Pulmonary artery endothelial cell (primary cell): ENCODE measurements at regions not wholly inside any gene's neighbourhood (a gene's known extent, or its start where the extent isn't known, plus 50 kb on each side); places are given as distances from the start of the nearest gene placed in this dataset.

Experiments
- DNase-seq: peaks from one replicate; pipeline ENCODE4 v3.0.0-alpha.2; 2011; ENCODE audit warnings: low read depth, low spot score

DNA sequence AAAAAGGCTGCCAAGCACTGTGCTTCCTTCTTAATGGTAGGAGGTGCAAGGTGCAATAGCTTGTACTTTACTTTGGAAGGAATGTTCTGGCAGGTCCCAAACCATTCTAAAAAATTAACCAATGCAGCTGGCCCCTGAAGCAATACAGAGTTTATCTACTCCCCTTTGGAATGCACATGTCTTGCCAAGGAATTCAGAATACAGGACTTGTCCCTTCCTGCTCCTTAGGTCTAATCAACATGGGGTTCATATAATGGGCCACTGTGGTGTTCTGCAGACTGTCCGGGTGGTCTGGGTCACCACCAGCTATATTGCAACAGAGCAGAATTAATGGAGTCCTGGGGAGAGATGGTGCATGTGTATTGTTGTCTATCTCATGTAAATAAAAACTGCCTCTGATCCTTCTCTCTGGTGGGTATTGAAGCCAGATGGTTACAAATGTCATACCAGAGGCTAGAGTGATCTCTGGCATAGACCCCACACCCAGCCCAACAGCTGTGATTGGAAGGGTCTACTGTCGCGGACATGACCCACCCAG, 112.8 kb downstream of the RIPK4 start:
- DNase-seq = peak; percentile 11

DNA sequence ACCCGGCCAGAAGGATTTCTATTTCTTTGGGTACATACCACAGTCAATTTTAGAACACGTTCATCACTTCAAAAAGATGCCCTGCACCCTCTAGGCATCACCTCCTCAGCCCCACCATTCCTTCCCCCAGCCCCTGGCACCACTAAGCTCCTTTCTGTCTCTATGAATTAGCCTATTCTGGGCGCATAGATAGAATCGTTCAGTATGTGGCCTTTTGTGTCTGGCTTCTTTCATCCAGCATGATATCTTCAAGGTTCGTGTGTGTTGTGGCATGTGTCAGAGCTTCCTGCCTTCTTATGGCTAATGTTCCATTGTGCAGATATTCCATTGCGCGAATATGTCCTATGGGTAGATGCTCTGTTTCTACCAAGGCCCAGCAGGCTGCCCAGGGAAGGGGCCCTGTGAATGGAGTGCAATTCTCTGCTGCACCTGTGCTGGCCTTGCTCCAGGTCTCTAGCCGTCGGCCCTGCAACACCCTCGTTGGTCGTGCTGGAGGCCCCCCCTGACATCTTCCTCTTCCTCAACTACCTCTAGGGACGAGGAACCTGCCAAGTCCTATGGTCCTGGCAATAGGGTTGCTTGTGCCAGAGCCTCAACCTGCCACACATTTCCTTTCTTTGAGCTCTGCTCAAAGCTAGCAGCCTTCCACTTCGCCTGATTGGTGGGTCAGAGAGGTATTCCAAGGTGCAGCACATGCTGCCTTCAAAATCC, 113.5 kb downstream of the RIPK4 start:
- DNase-seq = no peak

- DNase-seq = no peak
Measured at GRCh38 chr21:41651830-41652229, 115.0 kb downstream of the RIPK4 start.

DNA sequence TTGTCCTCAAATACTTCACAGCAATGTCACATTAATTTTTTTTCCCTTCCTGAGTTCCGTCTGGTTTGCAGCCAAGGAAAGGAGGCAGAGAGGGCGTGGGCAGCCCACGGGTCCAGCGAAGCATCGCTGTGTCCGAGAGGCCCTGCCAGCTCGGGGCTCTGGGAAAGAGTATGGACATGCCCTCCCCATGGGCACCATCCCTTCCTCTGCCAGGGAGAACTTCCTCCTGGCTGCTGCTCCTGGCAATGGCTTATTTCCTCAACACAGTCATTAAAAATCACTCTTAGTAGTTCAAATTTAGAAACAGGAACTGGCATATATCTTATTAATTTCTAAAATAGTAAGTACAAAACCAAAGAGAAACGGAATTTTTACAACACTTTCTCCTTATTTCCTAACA, 115.4 kb downstream of the RIPK4 start:
- no peak for DNase-seq

- DNase-seq = no peak
Measured at GRCh38 chr21:41650526-41651145, 116.2 kb downstream of the RIPK4 start.

DNA sequence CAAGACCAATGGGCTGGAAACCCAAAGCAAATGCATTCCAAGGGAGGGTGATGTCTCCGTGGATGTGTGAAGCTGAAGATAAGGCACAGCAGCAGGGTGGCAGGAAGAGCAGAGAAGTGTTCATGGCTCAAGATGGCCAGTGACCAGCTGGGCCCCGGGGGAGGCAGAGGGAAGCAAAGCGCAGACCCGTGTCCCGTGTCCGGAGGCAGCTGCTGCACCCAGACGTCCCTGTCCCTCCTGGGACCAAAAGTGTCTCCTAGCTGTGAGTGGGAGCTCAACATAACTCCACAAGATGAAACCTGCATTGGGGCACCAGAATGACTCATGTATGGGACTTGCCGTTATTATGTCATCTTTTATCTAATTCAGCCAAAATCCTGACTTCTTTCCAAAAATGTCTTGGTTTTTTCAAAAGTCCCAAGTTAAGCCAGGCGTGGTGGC, 118.2 kb downstream of the RIPK4 start:
- no peak for DNase-seq

- no peak for DNase-seq
Measured at GRCh38 chr21:41647806-41648561, 118.9 kb downstream of the RIPK4 start.

DNA sequence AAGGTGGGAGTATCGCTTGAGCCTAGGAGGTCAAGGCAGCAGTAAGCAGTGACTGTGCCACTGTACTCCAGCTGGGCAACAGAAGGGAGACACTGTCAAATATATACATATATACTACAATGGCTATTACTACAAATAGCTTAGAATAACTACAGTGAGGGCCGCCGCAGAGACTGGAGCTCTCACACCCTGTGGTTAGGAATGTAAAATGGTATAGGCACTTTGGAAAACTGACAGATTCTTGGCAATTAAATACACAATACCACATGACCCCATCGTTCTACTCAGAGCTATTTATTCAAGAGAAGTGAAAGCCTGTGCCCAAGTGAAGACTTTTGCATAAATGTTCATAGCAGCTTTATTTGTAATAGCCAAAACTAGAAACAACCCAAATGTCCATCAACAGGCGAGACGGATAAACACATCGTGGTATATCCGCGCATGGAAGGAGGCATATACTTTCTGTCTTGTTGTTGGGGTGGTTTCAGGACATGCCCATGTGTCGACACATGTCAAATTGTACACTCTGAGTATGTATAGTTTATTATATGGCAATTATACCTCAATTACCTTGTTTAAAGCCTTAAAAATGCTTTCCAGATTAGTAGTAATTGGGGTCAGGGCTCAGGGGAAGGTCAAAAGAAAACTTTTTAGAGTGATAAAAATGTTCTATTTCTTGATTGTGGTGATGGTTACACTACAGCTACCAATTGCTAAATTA, 123.4 kb downstream of the RIPK4 start:
- DNase-seq = no peak

DNA sequence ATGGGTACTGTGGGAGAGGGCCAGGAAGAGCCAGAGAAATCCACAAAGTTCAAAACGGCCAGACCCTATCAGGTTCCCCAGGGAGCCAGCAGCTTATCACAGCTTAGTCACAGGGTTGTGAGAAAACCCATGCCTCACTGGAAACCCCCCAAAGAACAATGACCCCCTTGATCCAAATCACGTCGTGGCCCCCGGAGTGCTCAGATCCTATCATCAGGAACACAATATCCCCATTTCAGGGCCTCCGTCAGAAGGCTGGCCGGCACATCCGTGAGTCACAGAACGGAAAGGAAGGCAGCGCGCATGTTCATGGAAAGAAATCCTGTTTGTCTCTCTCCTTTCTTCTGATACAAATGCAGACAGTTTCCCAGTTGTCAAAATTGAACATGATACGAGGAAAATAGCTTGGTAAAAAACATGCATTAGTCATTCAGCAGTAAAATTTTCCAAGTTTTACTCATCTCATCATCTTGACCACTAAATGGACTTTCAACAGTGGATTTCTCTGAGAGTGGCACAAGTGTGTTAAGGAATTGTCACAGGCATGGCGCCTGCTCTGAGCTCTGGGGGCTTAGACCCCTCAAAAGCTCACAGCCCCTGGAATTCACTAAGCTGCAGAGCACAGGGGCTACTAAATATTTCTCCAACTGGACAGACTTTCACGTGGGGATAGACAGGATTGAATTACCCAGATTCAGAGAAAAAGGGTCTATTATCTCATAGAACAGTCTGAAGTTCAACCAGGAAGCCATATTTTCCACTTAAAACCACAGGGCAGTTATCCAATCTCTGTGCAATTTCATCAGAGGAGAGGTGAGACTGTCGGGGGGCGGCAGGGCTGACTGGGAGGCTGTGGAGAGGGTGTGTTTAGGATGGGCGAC, 124.8 kb downstream of the RIPK4 start:
- DNase-seq = peak; percentile 62

DNA sequence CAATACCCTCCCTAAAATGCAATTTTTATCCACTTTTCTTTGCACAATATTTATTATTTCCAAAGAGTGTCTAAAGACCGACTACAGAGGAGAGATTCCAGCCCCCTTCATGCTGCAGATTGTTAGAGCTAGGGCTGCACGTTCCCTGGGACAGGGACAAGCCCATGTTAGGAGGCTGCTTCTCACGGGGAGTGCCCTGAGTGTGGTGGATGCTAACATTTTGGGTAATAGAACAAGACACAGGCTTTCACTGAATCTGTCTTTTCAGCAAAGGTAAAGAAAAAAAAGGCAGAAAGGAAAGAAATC, 125.4 kb downstream of the RIPK4 start:
- no peak for DNase-seq

- DNase-seq = no peak
Measured at GRCh38 chr21:41640748-41641509, 125.9 kb downstream of the RIPK4 start.

GRCh38 chr21:41639766-41640165, 127.1 kb downstream of the RIPK4 start:
- no peak for DNase-seq

DNA sequence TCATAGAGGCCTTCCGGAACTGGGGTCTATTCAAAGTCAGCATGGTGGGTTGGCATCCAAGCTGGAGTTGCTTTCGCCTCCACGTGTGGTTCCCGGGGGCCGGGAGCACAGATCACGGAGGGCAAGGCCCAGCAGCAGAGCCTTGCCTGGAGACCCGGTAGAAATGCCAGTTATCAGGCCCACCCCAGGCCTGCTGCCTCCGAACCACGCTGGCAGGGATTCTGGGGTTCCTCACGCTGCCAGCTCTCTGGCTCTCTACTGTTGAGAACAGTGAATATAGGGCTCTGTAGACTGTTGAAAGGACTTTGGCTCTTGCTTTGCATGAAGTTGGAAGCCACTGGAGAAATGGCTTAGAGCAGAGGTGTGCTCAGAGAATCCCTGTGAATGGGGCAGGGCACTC, 127.5 kb downstream of the RIPK4 start:
- no peak for DNase-seq

DNA sequence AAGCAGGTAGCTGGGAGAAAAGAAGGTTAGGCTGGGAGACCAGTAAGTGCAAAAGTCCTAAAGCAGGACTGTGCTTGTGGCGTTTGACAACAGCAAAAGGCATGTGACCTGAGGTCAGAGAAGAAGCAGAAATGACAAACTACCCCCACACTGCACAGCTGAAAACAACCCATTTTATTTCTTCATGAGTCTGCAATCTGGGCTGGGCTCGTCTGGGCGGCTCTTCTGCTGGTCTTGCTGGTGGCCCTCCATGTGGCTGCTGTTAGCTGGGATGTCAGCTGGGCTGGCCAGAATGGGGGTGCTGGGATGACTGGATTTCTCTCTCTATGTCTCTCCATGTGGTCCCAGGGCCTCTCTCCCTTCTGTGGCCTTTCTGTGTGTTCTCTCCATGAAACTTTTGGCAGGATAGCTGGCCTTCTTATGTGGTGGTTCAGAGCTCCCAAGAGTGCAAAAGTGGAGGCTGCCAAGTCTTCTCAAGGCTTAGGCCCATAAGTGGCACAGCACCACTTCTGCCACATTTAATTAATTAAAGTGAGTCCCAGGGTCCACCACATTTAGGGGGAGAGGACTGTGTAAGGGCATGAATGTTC, 128.6 kb downstream of the RIPK4 start:
- no peak for DNase-seq

DNA sequence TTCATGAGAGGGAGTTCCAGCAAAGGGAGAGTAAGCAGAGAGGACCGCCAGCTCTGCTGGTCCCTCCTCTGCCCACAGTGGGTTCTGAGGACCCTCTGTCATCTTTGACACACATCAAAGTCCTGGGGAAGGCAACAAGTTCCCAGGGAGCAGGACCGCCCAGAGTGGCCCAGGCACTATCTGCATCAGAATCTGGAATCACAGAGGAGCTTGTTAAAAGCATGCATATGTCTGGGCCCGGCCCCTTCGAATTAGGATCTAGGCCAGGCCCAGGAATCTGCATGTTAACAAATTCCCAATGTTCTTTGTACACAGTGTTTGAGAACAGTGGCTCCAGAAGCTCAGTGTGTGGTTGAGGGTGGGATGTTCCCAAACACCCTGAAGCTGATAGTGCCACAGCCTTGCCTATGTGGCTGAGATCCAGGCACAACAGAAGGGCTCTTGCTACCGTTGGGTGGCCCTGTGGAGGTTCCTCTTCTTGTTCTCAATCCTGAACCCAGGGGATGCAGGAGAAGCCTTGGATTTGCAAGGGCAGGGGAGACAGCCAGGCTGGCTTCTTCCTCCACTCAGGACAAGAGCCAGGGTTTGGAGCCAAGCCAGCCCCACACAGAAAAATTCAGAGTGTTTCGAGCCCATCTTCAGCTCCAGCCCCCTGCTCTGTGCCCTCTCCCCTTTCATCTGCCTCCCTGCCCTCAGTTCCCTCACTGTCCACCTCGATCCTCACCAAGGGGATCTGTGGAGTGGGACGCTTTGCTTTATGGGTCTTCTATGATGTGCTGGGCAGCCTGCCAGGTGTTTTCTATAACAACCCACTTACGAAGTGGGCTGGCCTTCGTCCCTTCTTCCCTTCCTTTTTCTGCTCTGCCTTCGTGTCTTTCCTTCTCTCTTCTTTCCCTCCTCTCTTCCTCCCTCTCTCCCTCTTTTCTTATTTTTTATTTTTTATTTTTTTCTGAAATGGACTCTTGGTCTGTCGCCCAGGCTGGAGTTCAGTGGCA, 129.0 kb upstream of the TMPRSS2 start:
- no peak for DNase-seq

DNA sequence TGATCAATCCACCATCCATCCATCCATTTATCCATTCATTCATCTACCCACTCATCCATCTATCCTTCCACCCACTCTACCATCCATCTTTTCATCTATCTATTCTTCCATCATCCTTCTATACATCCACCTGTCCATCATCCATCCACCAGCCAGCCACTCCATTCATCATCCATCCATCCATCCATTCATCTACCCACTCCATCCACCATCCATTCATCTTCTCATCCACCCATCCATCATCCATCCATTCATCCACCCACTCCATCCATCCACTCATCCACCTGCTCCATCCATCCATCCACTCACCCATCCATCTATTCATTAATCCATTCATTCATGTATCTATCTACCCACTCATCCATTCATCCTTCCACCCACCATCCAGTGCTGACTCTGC, 127.9 kb upstream of the TMPRSS2 start:
- DNase-seq = no peak

DNA sequence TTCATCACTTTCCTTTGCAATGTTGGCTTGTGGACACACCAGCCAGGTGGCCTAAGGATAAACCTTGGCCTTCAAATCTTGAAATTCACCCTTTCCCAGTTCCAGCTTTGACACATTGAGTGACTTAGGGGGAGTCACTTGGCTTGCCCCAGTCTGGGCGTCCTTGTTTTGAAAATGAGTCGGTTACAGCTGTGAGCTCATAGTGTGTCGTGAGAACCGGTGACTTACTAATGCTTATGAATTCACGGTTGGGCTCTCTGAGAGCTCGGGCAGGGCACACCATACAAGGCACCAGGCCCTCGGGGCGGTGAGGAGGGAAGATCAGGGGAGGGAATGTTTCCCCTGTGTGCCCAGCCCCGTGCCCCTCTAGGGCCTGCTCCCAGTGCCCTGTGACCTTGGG, 126.9 kb upstream of the TMPRSS2 start:
- no peak for DNase-seq

DNA sequence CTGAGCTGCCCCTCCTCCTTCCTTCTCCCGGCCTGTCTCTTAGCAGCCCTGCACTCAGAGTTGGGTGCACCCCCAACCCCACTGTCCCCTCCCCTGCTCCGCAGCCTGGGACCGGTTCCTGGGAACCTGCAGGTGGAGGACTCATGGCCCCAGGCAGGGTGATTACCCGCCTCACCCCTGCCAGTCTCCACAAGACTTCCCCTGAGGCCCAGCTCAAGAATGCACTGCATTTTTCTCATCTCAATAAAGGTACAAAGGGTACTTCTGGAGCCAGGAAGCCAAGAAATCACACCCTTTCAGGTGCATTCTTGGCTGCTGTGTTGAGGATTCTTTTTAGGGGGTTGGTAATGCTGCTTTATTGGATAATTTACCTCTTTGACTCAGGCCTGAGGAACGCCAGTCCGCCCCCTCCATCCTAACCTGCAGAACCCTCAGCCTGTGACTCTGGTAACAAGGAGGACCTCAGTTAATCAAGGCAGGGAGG, 126.3 kb upstream of the TMPRSS2 start:
- no peak for DNase-seq
